ENCODE measurements at regions not wholly inside any gene's neighbourhood (a gene's known extent, or its start where the extent isn't known, plus 50 kb on each side); places are given as distances from the start of the nearest gene placed in this dataset.
A peak's percentile ranks its signal among the peaks of the same experiment; 100 is the strongest.
"Not testable (repeated sequence)": the region's sequence is repeated elsewhere in the genome, so short reads cannot be mapped to it uniquely, and the experiment has no call there.

- ChIA-PET CTCF (interaction anchor here (0.6 to 1.9 kb wide), 4 partner anchors 22 to 245 kb away, joined by 3 to 4 read pairs (median 3); partner anchors contain the start of gene LINGO1), POLR2A (no interaction called here)
- Histone ChIP-seq H3K9me3 (ENCODE audit: control insufficient read depth, insufficient read depth, low read depth, low read length) (no peaks in the 10 kb centered on the region), H3K27ac (ENCODE audit: extremely low read depth, low read depth, low read length) (no peak overlapping the region), H3K36me3 (ENCODE audit: control insufficient read depth in 2 of 2, insufficient read depth in 1 of 2, low read length in 2 of 2) (no peaks in the 10 kb centered on the region), H3K4me3 (ENCODE audit: low read depth, low read length) (no peak overlapping the region), H3K4me1 (ENCODE audit: control insufficient read depth, insufficient read depth, low read length) (no peaks in the 10 kb centered on the region)
- TF ChIP-seq ZNF146 (tag by site-specific recombination; IDR thresholded peaks at IDR 0.05) = no peak
- peak; percentile 93 for TF ChIP-seq ZNF792 (tag by site-specific recombination; IDR thresholded peaks at IDR 0.05)
- TF ChIP-seq KLF16 (tag by site-specific recombination; IDR thresholded peaks at IDR 0.05) = no peak
- no peak for TF ChIP-seq ZNF214 (tag by site-specific recombination; IDR thresholded peaks at IDR 0.05; ENCODE audit: borderline replicate concordance)
Measured at GRCh38 chr15:77877869-77878577, 199.5 kb downstream of the TBC1D2B start.

- H3K9me3 ChIP-seq (ENCODE audit: control insufficient read depth, insufficient read depth, low read depth, low read length); POLR2A ChIA-PET; H3K27ac ChIP-seq (ENCODE audit: extremely low read depth, low read depth, low read length); H3K4me1 ChIP-seq (ENCODE audit: control insufficient read depth, insufficient read depth, low read length); H3K36me3 ChIP-seq (ENCODE audit: control insufficient read depth in 2 of 2, insufficient read depth in 1 of 2, low read length in 2 of 2); H3K4me3 ChIP-seq (ENCODE audit: low read depth, low read length): not testable (repeated sequence)
- CTCF ChIA-PET = interaction anchor here (1.0 to 2.3 kb wide), 4 partner anchors 14 to 242 kb away, joined by 3 to 9 read pairs (median 6); no protein-coding TSS in a partner anchor
Measured at GRCh38 chr15:77876107-77876820, 201.2 kb downstream of the TBC1D2B start.

- H3K9me3 ChIP-seq (ENCODE audit: control insufficient read depth, insufficient read depth, low read depth, low read length); POLR2A ChIA-PET; H3K4me1 ChIP-seq (ENCODE audit: control insufficient read depth, insufficient read depth, low read length); H3K36me3 ChIP-seq (ENCODE audit: control insufficient read depth in 2 of 2, insufficient read depth in 1 of 2, low read length in 2 of 2); H3K27ac ChIP-seq (ENCODE audit: extremely low read depth, low read depth, low read length); H3K4me3 ChIP-seq (ENCODE audit: low read depth, low read length): not testable (repeated sequence)
- CTCF ChIA-PET = interaction anchor here (0.5 to 2.3 kb wide), 28 partner anchors 9 to 819 kb away, joined by 3 to 11 read pairs (median 4); no protein-coding TSS in a partner anchor
- peak; percentile 40 for TF ChIP-seq ZNF654 (tag by site-specific recombination; IDR thresholded peaks at IDR 0.05; ENCODE audit: low read depth)
- 0 out of 2 replicates have a peak, but pooled peaks have one; percentile 14 for TF ChIP-seq ZNF341 (tag by site-specific recombination; IDR thresholded peaks at IDR 0.05; ENCODE audit: low read depth)
- TF ChIP-seq CTCF (tag by site-specific recombination; IDR thresholded peaks at IDR 0.05) = peak; percentile 38; the same call in 1 of the 2 replicates
Measured at GRCh38 chr15:77875066-77875721, 202.3 kb downstream of the TBC1D2B start.

- Histone ChIP-seq H3K9me3 (ENCODE audit: control insufficient read depth, insufficient read depth, low read depth, low read length) (no peaks in the 10 kb centered on the region), H3K36me3 (ENCODE audit: control insufficient read depth in 2 of 2, insufficient read depth in 1 of 2, low read length in 2 of 2) (no peaks in the 10 kb centered on the region), H3K4me1 (ENCODE audit: control insufficient read depth, insufficient read depth, low read length) (0 out of 2 replicates have a peak, but pooled peaks cover 2% of the 10 kb centered on the region), H3K4me3 (ENCODE audit: low read depth, low read length) (no peak overlapping the region), H3K27ac (ENCODE audit: extremely low read depth, low read depth, low read length) (no peak overlapping the region)
- CTCF ChIA-PET = interaction anchor here (0.7 to 2.3 kb wide), 13 partner anchors 12 to 769 kb away, joined by 3 to 11 read pairs (median 4); no protein-coding TSS in a partner anchor
- POLR2A ChIA-PET = no interaction called here
- TF ChIP-seq REST (tag by site-specific recombination; IDR thresholded peaks at IDR 0.05) (no peak), MZF1 (tag by site-specific recombination; IDR thresholded peaks at IDR 0.05; ENCODE audit: borderline replicate concordance) (no peak), BCL11B (tag by site-specific recombination; IDR thresholded peaks at IDR 0.05; ENCODE audit: low read depth) (no peak), BCL6B (tag by site-specific recombination; IDR thresholded peaks at IDR 0.05) (no peak), ZNF169 (tag by site-specific recombination; IDR thresholded peaks at IDR 0.05) (no peak), ZBTB8A (tag by site-specific recombination; IDR thresholded peaks at IDR 0.05) (no peak), ZBTB11 (tag by site-specific recombination; conservative IDR thresholded peaks at IDR 0.05; ENCODE audit: low read depth) (no peak)
Measured at GRCh38 chr15:77874063-77874462, 203.4 kb downstream of the TBC1D2B start.

All from HEK293 (cell line).